ENCODE measurements at regions not wholly inside any gene's neighbourhood (a gene's known extent, or its start where the extent isn't known, plus 50 kb on each side); places are given as distances from the start of the nearest gene placed in this dataset.

- TF ChIP-seq, protein P1, sequence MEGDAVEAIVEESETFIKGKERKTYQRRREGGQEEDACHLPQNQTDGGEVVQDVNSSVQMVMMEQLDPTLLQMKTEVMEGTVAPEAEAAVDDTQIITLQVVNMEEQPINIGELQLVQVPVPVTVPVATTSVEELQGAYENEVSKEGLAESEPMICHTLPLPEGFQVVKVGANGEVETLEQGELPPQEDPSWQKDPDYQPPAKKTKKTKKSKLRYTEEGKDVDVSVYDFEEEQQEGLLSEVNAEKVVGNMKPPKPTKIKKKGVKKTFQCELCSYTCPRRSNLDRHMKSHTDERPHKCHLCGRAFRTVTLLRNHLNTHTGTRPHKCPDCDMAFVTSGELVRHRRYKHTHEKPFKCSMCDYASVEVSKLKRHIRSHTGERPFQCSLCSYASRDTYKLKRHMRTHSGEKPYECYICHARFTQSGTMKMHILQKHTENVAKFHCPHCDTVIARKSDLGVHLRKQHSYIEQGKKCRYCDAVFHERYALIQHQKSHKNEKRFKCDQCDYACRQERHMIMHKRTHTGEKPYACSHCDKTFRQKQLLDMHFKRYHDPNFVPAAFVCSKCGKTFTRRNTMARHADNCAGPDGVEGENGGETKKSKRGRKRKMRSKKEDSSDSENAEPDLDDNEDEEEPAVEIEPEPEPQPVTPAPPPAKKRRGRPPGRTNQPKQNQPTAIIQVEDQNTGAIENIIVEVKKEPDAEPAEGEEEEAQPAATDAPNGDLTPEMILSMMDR (conservative IDR thresholded peaks at IDR 0.05; ENCODE audit: low read length) = no peak
- no peak for TF ChIP-seq EZH2phosphoT487 (IDR thresholded peaks at IDR 0.05; ENCODE audit: borderline replicate concordance, low read depth, low read length)
Measured at GRCh38 chr14:59087240-59087639, 101.2 kb upstream of the DAAM1 start.

Measured in OCI-LY7 (cell line).